ENCODE measurements at regions not wholly inside any gene's neighbourhood (a gene's known extent, or its start where the extent isn't known, plus 50 kb on each side); places are given as distances from the start of the nearest gene placed in this dataset.

DNA sequence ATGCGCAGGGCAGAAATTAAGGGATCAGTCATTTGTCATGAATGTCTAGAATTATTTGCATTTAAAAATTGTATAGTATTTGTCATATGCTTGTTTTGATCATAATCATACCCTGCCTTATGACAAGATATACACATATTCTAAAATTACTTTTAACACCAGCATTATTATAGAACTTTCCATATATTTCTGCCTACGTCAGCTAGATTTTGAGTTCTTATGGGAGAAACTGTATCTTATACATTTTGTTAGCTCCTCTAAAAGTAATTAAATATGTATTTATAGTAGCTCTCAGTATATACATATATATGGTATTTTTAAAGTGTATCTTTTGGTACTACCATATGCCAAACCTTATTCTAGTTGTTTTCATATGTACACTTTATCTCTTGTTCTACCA lies 441.9 kb downstream of the CPS1 start:
- TF ChIP-seq CTCF (IDR thresholded peaks at IDR 0.05) (no peak), EZH2phosphoT487 (IDR thresholded peaks at IDR 0.05) (no peak)
